BJ (cell line): ENCODE measurements at regions not wholly inside any gene's neighbourhood (a gene's known extent, or its start where the extent isn't known, plus 50 kb on each side); places are given as distances from the start of the nearest gene placed in this dataset.

Experiments
- CTCF ChIA-PET: fragments of 350-600 bp; formaldehyde crosslinking; extraction: SDS; loops from one replicate; lab custom pipeline; 2021; ENCODE audit warnings: antibody characterized with exemption, inconsistent platforms; lab: Yijun Ruan, JAX
- POLR2A ChIA-PET: fragments of 300-600 bp; sonication (Branson Sonifier 250); formaldehyde crosslinking; extraction: SDS; loops from one replicate; lab custom pipeline; 2021; ENCODE audit warnings: antibody characterized with exemption; lab: Charles Lee
- DNase-seq: peaks from one replicate; pipeline ENCODE4 v3.0.0-alpha.2; 2011; ENCODE audit warnings: low read depth
- H3K27me3 ChIP-seq: 2 replicates; pipeline ENCODE4 v1.6.0; 2011; ENCODE audit warnings: low read length; ENCODE audit not compliant: control insufficient read depth, insufficient read depth
- H3K36me3 ChIP-seq: 2 replicates; pipeline ENCODE4 v1.5.1; 2011; ENCODE audit warnings: low read length; ENCODE audit not compliant: control insufficient read depth, insufficient read depth
- H3K4me3 ChIP-seq: 2 replicates; pipeline ENCODE4 v1.5.1; 2011; ENCODE audit warnings: low read depth, mild to moderate bottlenecking, control low read depth, low read length
- TF ChIP-seq, protein P1 (sequence below): IDR thresholded peaks from 2 replicates; pipeline ENCODE4 v1.5.1; 2011; ENCODE audit warnings: low read depth, mild to moderate bottlenecking, control low read depth, inconsistent platforms, low read length, moderate library complexity; ENCODE audit not compliant: insufficient read depth

DNA sequence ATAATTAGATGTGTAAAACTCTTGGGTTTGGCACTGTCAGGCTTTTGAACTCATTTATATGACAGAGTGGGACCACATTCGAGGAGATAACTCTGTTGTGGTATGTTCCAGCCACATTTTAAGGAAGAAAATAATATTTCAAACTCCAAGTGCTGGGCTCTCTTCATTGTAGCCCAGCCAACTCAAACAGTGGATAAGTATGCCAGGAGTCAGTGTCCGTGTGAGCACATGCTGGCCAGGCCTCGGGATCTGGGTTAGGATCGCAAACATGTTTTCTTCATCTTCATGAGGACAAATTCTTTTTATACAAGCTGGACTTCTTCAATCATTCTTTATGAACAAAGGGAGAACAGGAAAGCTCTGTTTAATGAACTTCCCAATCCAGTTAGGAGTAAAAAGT lies 497.5 kb downstream of the MAFB start:
- Histone ChIP-seq H3K27me3 (no peaks in the 10 kb centered on the region), H3K4me3 (no peak overlapping the region), H3K36me3 (no peaks in the 10 kb centered on the region)
- ChIA-PET POLR2A (no interaction called here), CTCF (no interaction called here)
- no peak for DNase-seq
- TF ChIP-seq, protein P1, sequence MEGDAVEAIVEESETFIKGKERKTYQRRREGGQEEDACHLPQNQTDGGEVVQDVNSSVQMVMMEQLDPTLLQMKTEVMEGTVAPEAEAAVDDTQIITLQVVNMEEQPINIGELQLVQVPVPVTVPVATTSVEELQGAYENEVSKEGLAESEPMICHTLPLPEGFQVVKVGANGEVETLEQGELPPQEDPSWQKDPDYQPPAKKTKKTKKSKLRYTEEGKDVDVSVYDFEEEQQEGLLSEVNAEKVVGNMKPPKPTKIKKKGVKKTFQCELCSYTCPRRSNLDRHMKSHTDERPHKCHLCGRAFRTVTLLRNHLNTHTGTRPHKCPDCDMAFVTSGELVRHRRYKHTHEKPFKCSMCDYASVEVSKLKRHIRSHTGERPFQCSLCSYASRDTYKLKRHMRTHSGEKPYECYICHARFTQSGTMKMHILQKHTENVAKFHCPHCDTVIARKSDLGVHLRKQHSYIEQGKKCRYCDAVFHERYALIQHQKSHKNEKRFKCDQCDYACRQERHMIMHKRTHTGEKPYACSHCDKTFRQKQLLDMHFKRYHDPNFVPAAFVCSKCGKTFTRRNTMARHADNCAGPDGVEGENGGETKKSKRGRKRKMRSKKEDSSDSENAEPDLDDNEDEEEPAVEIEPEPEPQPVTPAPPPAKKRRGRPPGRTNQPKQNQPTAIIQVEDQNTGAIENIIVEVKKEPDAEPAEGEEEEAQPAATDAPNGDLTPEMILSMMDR = no peak

DNA sequence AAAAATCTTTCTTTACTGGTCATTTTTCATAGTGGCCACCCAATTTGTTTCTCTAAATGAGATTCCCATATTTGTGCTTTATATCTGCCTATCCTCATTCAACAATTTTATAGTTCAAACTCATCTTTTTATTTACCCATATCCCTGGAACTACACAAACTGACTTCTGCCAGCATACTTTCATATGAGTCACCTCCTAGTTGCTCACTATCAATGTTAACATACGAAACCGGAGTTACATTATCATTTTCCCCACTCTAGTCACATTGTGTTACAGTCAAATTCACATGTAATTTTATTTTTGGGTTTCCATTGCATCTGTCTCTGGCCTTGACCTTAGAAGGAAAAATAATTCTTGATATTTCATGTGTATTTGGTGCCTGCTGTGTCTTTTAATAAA lies 499.4 kb downstream of the MAFB start:
- CTCF ChIA-PET = no interaction called here
- TF ChIP-seq, protein P1 = no peak
- H3K4me3 ChIP-seq = no peak overlapping the region
- H3K36me3 ChIP-seq = no peaks in the 10 kb centered on the region
- no peaks in the 10 kb centered on the region for H3K27me3 ChIP-seq
- POLR2A ChIA-PET = no interaction called here
- no peak for DNase-seq

DNA sequence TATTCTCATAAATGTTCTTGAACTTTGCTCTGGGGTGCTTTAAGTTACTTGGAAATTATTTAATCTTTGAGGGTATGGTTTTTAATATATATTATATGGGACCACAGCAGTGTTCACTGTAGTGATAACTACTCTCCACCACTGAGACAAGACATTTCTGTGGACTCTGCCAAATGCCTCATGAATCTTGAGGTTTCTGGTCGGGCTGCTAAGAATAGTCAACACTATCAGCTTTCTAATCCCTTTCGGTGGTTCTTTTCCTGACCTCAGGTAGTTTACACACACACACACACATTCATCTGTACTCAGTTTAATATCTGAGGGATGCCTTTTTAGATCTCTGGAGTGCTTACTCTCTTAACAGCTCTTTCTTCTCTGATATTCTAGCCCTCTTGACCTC lies 500.7 kb downstream of the MAFB start:
- no peak for DNase-seq
- POLR2A ChIA-PET = no interaction called here

DNA sequence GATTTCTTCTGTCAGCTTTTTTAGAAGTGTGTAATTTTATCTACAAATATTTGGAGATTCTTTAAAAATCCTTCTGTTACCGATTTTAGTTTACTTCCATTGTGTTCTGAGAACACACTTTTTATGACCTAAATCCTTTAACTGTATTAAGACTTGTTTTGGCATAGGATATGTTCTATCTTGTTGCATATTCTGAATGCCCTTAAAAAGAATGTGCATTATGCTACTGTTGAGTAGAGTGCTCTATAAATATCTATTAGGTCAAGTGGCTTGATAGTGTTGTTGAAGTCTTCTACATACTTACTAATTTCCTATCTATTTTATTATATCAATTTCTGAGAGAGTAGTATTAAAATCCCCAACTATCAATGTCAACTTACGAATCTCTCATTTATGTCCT lies 502.2 kb downstream of the MAFB start:
- ChIA-PET CTCF (no interaction called here), POLR2A (no interaction called here)
- no peaks in the 10 kb centered on the region for H3K27me3 ChIP-seq
- no peak overlapping the region for H3K4me3 ChIP-seq
- no peaks in the 10 kb centered on the region for H3K36me3 ChIP-seq
- TF ChIP-seq, protein P1 = no peak
- no peak for DNase-seq

More for the DNA sequence above, 500.7 kb downstream of the MAFB start:
- Histone ChIP-seq H3K27me3 (no peaks in the 10 kb centered on the region), H3K4me3 (no peak overlapping the region), H3K36me3 (no peaks in the 10 kb centered on the region)
- CTCF ChIA-PET = no interaction called here
- TF ChIP-seq, protein P1 = no peak

DNA sequence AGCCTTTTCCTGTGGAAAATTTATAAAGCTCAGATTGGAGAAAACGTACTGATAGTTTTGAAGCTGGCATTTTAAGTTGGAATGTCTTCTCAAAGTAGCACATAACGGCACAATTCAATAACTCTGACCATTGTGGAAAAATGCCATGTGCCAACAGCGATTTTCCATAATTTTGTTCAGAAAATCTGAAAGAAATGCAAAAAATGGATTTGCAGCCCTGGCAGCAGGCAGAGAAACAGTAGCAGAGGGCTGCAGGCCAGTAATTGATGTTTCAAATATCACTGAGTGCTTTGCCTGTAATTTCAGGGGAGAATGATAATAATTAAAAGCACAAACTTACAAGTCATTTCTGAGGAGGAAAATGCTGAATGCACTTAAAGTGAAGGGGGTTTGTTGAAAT lies 507.4 kb downstream of the MAFB start:
- Histone ChIP-seq H3K4me3 (no peak overlapping the region), H3K36me3 (no peaks in the 10 kb centered on the region), H3K27me3 (no peaks in the 10 kb centered on the region)
- POLR2A ChIA-PET = no interaction called here
- CTCF ChIA-PET = interaction anchor here (1.3 kb wide), 1 partner anchor 22 kb away, joined by 4 read pairs; no protein-coding TSS in a partner anchor
- no peak for DNase-seq
- TF ChIP-seq, protein P1 = no peak
